SK-N-SH (cell line): ENCODE measurements at regions not wholly inside any gene's neighbourhood (a gene's known extent, or its start where the extent isn't known, plus 50 kb on each side); places are given as distances from the start of the nearest gene placed in this dataset.

Experiments used
- CHD2 ChIP-seq: fragments of 150-350 bp; IDR thresholded peaks from 2 replicates; pipeline ENCODE4 v1.6.1; 2018; ENCODE audit warnings: low read length; ENCODE audit not compliant: partially characterized antibody
- CTCF ChIP-seq: fragments of 200-600 bp; sonication (generic); IDR thresholded peaks from 2 replicates; pipeline ENCODE4 v1.6.1; 2017; ENCODE audit warnings: antibody characterized with exemption, mild to moderate bottlenecking, moderate library complexity
- ELF1 ChIP-seq: IDR thresholded peaks from 2 replicates; pipeline ENCODE4 v1.4.0; 2012
- EP300 ChIP-seq, 2 experiments: IDR thresholded peaks; 2 replicates each; pipeline versions ENCODE4 v1.4.0 to v1.6.1; 2012; ENCODE audit warnings: borderline replicate concordance in 1 of 2, low read depth in 1 of 2, low read length in 1 of 2
- EZH2phosphoT487 ChIP-seq: fragments of 200-600 bp; sonication (generic); IDR thresholded peaks from 2 replicates; pipeline ENCODE4 v1.6.1; 2017; ENCODE audit warnings: low read depth, mixed run types, mild to moderate bottlenecking, antibody characterized with exemption, moderate library complexity, borderline replicate concordance
- GABPA ChIP-seq: IDR thresholded peaks from 2 replicates; pipeline ENCODE4 v1.4.0; 2012; ENCODE audit warnings: low read depth, mild to moderate bottlenecking
- IRF3 ChIP-seq: fragments of 150-350 bp; IDR thresholded peaks from 2 replicates; pipeline ENCODE4 v1.6.1; 2016; ENCODE audit warnings: mild to moderate bottlenecking, low read depth, low read length
- JUND ChIP-seq: IDR thresholded peaks from 2 replicates; pipeline ENCODE4 v1.4.0; 2012
- PBX3 ChIP-seq: IDR thresholded peaks from 2 replicates; pipeline ENCODE4; 2012
- RCOR1 ChIP-seq: fragments of 150-350 bp; IDR thresholded peaks from 2 replicates; pipeline ENCODE4 v1.6.1; 2017; ENCODE audit warnings: antibody characterized with exemption, low read length
- REST ChIP-seq: IDR thresholded peaks from 2 replicates; pipeline ENCODE4 v1.6.1; 2012; ENCODE audit warnings: mild to moderate bottlenecking, low read depth, low read length, moderate library complexity
- SIN3A ChIP-seq: IDR thresholded peaks from 2 replicates; pipeline ENCODE4 v1.6.1; 2012; ENCODE audit warnings: low read depth, mild to moderate bottlenecking, low read length, moderate library complexity, borderline replicate concordance
- USF1 ChIP-seq: IDR thresholded peaks from 2 replicates; pipeline ENCODE4 v1.4.0; 2012; ENCODE audit warnings: low read depth, borderline replicate concordance

GRCh38 chr20:40433341-40433861 lies 255.6 kb downstream of the MAFB start:
- no peak for TF ChIP-seq CTCF
- no peak for TF ChIP-seq CHD2
- no peak for TF ChIP-seq PBX3
- TF ChIP-seq SIN3A, result no peak
- no peak for TF ChIP-seq REST
- TF ChIP-seq JUND, result no peak
- TF ChIP-seq RCOR1, result no peak
- no peak for TF ChIP-seq EP300 (IDR thresholded peaks at IDR 0.05; ENCODE audit: borderline replicate concordance in 1 of 2, low read depth in 1 of 2, low read length in 1 of 2)
- TF ChIP-seq EZH2phosphoT487, result no peak
- TF ChIP-seq ELF1, result no peak
- no peak for TF ChIP-seq GABPA
- no peak for TF ChIP-seq IRF3
- no peak for TF ChIP-seq USF1
